GM23248 (cell line): ENCODE measurements at regions not wholly inside any gene's neighbourhood (a gene's known extent, or its start where the extent isn't known, plus 50 kb on each side); places are given as distances from the start of the nearest gene placed in this dataset.

ENCODE experiments used
- EZH2 ChIP-seq: fragments of 200-600 bp; sonication (generic); IDR thresholded peaks from 2 replicates; pipeline ENCODE4 v1.6.1; 2018; ENCODE audit warnings: antibody characterized with exemption, mild to moderate bottlenecking; ENCODE audit not compliant: insufficient read depth, poor library complexity, severe bottlenecking
- EZH2phosphoT487 ChIP-seq: fragments of 200-600 bp; sonication (generic); IDR thresholded peaks from 2 replicates; pipeline ENCODE4 v1.6.1; 2018; ENCODE audit warnings: antibody characterized with exemption, moderate library complexity, mild to moderate bottlenecking, low read depth; ENCODE audit not compliant: insufficient read depth

GRCh38 chr4:177673985-177674489, 231.8 kb upstream of the AGA start:
- TF ChIP-seq EZH2 (no peak), EZH2phosphoT487 (no peak)
